T-helper 17 cell (primary cell): ENCODE measurements at regions not wholly inside any gene's neighbourhood (a gene's known extent, or its start where the extent isn't known, plus 50 kb on each side); places are given as distances from the start of the nearest gene placed in this dataset.

Experiments used
- ATAC-seq: fragments of 150-1000 bp; cut with Tn5 transposase; 2 replicates; pipeline ENCODE4 v1.10.0; 2021; ENCODE audit warnings: mild to moderate bottlenecking, moderate library complexity
- DNase-seq, 3 donors: peaks; one replicate each; pipeline versions ENCODE4 v3.0.0 to v3.0.0-alpha.2; 2020 to 2021
- H3K9me3 ChIP-seq: one replicate; pipeline ENCODE4 v1.7.0; 2013; ENCODE audit warnings: low read length, mild to moderate bottlenecking; ENCODE audit not compliant: control insufficient read depth, poor library complexity, severe bottlenecking
- H3K27ac Mint-ChIP-seq: one replicate; pipeline ENCODE4 v1.8.0; 2022; ENCODE audit warnings: mild to moderate bottlenecking, moderate library complexity, mixed read lengths
- H3K27me3 Mint-ChIP-seq: one replicate; pipeline ENCODE4 v1.8.0; 2022; ENCODE audit warnings: mixed read lengths
- H3K36me3 Mint-ChIP-seq: one replicate; pipeline ENCODE4 v1.8.0; 2022; ENCODE audit warnings: low read depth, mixed read lengths
- H3K4me1 Mint-ChIP-seq: one replicate; pipeline ENCODE4 v1.8.0; 2022; ENCODE audit warnings: mild to moderate bottlenecking, mixed read lengths
- H3K4me3 Mint-ChIP-seq: one replicate; pipeline ENCODE4 v1.8.0; 2022; ENCODE audit warnings: mild to moderate bottlenecking, moderate library complexity, mixed read lengths

- peaks cover 3% of the 10 kb centered on the region for H3K9me3 ChIP-seq
- Mint-ChIP-seq H3K27me3 (no peaks in the 10 kb centered on the region), H3K27ac (no peak overlapping the region), H3K36me3 (no peaks in the 10 kb centered on the region), H3K4me3 (no peak overlapping the region), H3K4me1 (no peaks in the 10 kb centered on the region)
- DNase-seq (no peak), ATAC-seq (no peak)
These were observed 638.9 kb upstream of the FZD8 start for GRCh38 chr10:36280890-36281499.

GRCh38 chr10:36280321-36280741 lies 638.2 kb upstream of the FZD8 start:
- Mint-ChIP-seq H3K27ac (no peak overlapping the region), H3K36me3 (no peaks in the 10 kb centered on the region), H3K27me3 (no peaks in the 10 kb centered on the region), H3K4me1 (no peaks in the 10 kb centered on the region), H3K4me3 (no peak overlapping the region)
- DNase-seq (no peak), ATAC-seq (no peak)
- H3K9me3 ChIP-seq: peaks cover 3% of the 10 kb centered on the region

- DNase-seq (no peak), ATAC-seq (no peak)
- no peak overlapping the region for H3K27ac Mint-ChIP-seq
These were observed 636.1 kb upstream of the FZD8 start for GRCh38 chr10:36278176-36278575.

GRCh38 chr10:36277459-36277858 lies 635.4 kb upstream of the FZD8 start:
- Mint-ChIP-seq H3K36me3 (no peaks in the 10 kb centered on the region), H3K27me3 (no peaks in the 10 kb centered on the region), H3K4me3 (no peak overlapping the region), H3K27ac (no peak overlapping the region), H3K4me1 (no peaks in the 10 kb centered on the region)
- DNase-seq (no peak), ATAC-seq (no peak)
- peaks cover 3% of the 10 kb centered on the region for H3K9me3 ChIP-seq

More at GRCh38 chr10:36278176-36278575, 636.1 kb upstream of the FZD8 start:
- H3K9me3 ChIP-seq: peaks cover 3% of the 10 kb centered on the region
- Mint-ChIP-seq H3K4me1 (no peaks in the 10 kb centered on the region), H3K27me3 (no peaks in the 10 kb centered on the region), H3K36me3 (no peaks in the 10 kb centered on the region), H3K4me3 (no peak overlapping the region)

GRCh38 chr10:36271627-36272340 lies 629.7 kb upstream of the FZD8 start:
- H3K27ac Mint-ChIP-seq: no peak overlapping the region
- no peaks in the 10 kb centered on the region for H3K36me3 Mint-ChIP-seq
- no peaks in the 10 kb centered on the region for H3K4me1 Mint-ChIP-seq

GRCh38 chr10:36269222-36269621 lies 627.1 kb upstream of the FZD8 start:
- no peak for DNase-seq
- H3K36me3 Mint-ChIP-seq: no peaks in the 10 kb centered on the region
- ATAC-seq: no peak
- no peak overlapping the region for H3K27ac Mint-ChIP-seq
- no peaks in the 10 kb centered on the region for H3K4me1 Mint-ChIP-seq
- H3K9me3 ChIP-seq: no peaks in the 10 kb centered on the region
- H3K4me3 Mint-ChIP-seq: no peak overlapping the region
- H3K27me3 Mint-ChIP-seq: no peaks in the 10 kb centered on the region

More at GRCh38 chr10:36271627-36272340, 629.7 kb upstream of the FZD8 start:
- no peak overlapping the region for H3K4me3 Mint-ChIP-seq
- no peak for DNase-seq
- H3K27me3 Mint-ChIP-seq: no peaks in the 10 kb centered on the region
- H3K9me3 ChIP-seq: no peaks in the 10 kb centered on the region
- no peak for ATAC-seq

GRCh38 chr10:36266923-36267322 lies 624.8 kb upstream of the FZD8 start:
- Mint-ChIP-seq H3K4me3 (no peak overlapping the region), H3K27me3 (no peaks in the 10 kb centered on the region), H3K27ac (no peak overlapping the region), H3K4me1 (no peaks in the 10 kb centered on the region), H3K36me3 (no peaks in the 10 kb centered on the region)
- no peaks in the 10 kb centered on the region for H3K9me3 ChIP-seq
- no peak for ATAC-seq
- no peak for DNase-seq

- H3K36me3 Mint-ChIP-seq: no peaks in the 10 kb centered on the region
- no peaks in the 10 kb centered on the region for H3K4me1 Mint-ChIP-seq
- H3K27ac Mint-ChIP-seq: no peak overlapping the region
- H3K9me3 ChIP-seq: no peaks in the 10 kb centered on the region
- no peak for DNase-seq
- ATAC-seq: no peak
- H3K27me3 Mint-ChIP-seq: no peaks in the 10 kb centered on the region
- no peak overlapping the region for H3K4me3 Mint-ChIP-seq
These were observed 623.6 kb upstream of the FZD8 start for GRCh38 chr10:36265741-36266140.

- no peaks in the 10 kb centered on the region for H3K9me3 ChIP-seq
- Mint-ChIP-seq H3K27me3 (no peaks in the 10 kb centered on the region), H3K27ac (no peak overlapping the region), H3K4me1 (no peaks in the 10 kb centered on the region), H3K36me3 (no peaks in the 10 kb centered on the region), H3K4me3 (no peak overlapping the region)
- DNase-seq: no peak
- ATAC-seq: no peak
These were observed 621.8 kb upstream of the FZD8 start for GRCh38 chr10:36263871-36264270.

- ATAC-seq: no peak
- H3K27me3 Mint-ChIP-seq: no peaks in the 10 kb centered on the region
- H3K9me3 ChIP-seq: no peaks in the 10 kb centered on the region
- no peak overlapping the region for H3K4me3 Mint-ChIP-seq
- H3K4me1 Mint-ChIP-seq: no peaks in the 10 kb centered on the region
- H3K36me3 Mint-ChIP-seq: no peaks in the 10 kb centered on the region
- no peak overlapping the region for H3K27ac Mint-ChIP-seq
- no peak for DNase-seq
These were observed 614.9 kb upstream of the FZD8 start for GRCh38 chr10:36256948-36257356.

- H3K4me1 Mint-ChIP-seq: no peaks in the 10 kb centered on the region
- H3K4me3 Mint-ChIP-seq: no peak overlapping the region
- H3K9me3 ChIP-seq: no peaks in the 10 kb centered on the region
- H3K27me3 Mint-ChIP-seq: no peaks in the 10 kb centered on the region
- no peaks in the 10 kb centered on the region for H3K36me3 Mint-ChIP-seq
- ATAC-seq: no peak
- no peak overlapping the region for H3K27ac Mint-ChIP-seq
- DNase-seq: no peak
These were observed 614.1 kb upstream of the FZD8 start for GRCh38 chr10:36256166-36256565.

- Mint-ChIP-seq H3K4me1 (no peaks in the 10 kb centered on the region), H3K27ac (no peak overlapping the region), H3K36me3 (no peaks in the 10 kb centered on the region), H3K27me3 (no peaks in the 10 kb centered on the region), H3K4me3 (no peak overlapping the region)
- H3K9me3 ChIP-seq: no peaks in the 10 kb centered on the region
- ATAC-seq (no peak), DNase-seq (no peak)
These were observed 612.1 kb upstream of the FZD8 start for GRCh38 chr10:36254199-36254598.

GRCh38 chr10:36253731-36254130 lies 611.6 kb upstream of the FZD8 start:
- DNase-seq (no peak), ATAC-seq (no peak)
- Mint-ChIP-seq H3K4me3 (no peak overlapping the region), H3K27ac (no peak overlapping the region), H3K27me3 (no peaks in the 10 kb centered on the region), H3K36me3 (no peaks in the 10 kb centered on the region), H3K4me1 (no peaks in the 10 kb centered on the region)
- no peaks in the 10 kb centered on the region for H3K9me3 ChIP-seq

GRCh38 chr10:36251068-36251467 lies 609.0 kb upstream of the FZD8 start:
- no peak overlapping the region for H3K4me3 Mint-ChIP-seq
- H3K9me3 ChIP-seq: no peaks in the 10 kb centered on the region
- no peak overlapping the region for H3K27ac Mint-ChIP-seq
- H3K36me3 Mint-ChIP-seq: no peaks in the 10 kb centered on the region
- H3K4me1 Mint-ChIP-seq: no peaks in the 10 kb centered on the region
- ATAC-seq (no peak), DNase-seq (no peak)
- no peaks in the 10 kb centered on the region for H3K27me3 Mint-ChIP-seq
